Naive B cell (primary cell): ENCODE measurements at regions not wholly inside any gene's neighbourhood (a gene's known extent, or its start where the extent isn't known, plus 50 kb on each side); places are given as distances from the start of the nearest gene placed in this dataset.
"Not testable (repeated sequence)": the region's sequence is repeated elsewhere in the genome, so short reads cannot be mapped to it uniquely, and the experiment has no call there.

Experiments
- ATAC-seq, 2 donors: fragments of 150-1000 bp; cut with Tn5 transposase; 2 replicates each; pipeline ENCODE4 v1.10.0; 2021; ENCODE audit warnings: low read depth in 2 of 2, mild to moderate bottlenecking in 2 of 2, moderate library complexity in 2 of 2
- DNase-seq: peaks from one replicate; pipeline ENCODE4 v3.0.0; 2022
- H3K27ac Mint-ChIP-seq, 6 donors: one replicate each; pipeline ENCODE4 v1.8.0; 2020 to 2022; ENCODE audit warnings: mild to moderate bottlenecking in 6 of 6, mixed read lengths in 6 of 6, moderate library complexity in 5 of 6, inconsistent platforms in 2 of 6
- H3K27me3 Mint-ChIP-seq, 3 donors: one replicate each; pipeline ENCODE4 v1.8.0; 2021 to 2022; ENCODE audit warnings: mixed read lengths in 3 of 3, mild to moderate bottlenecking in 1 of 3
- H3K36me3 Mint-ChIP-seq, 2 donors: one replicate each; pipeline ENCODE4 v1.8.0; 2020 to 2022; ENCODE audit warnings: mixed read lengths in 2 of 2, inconsistent platforms in 1 of 2, mild to moderate bottlenecking in 1 of 2
- H3K4me1 Mint-ChIP-seq, 3 donors: one replicate each; pipeline ENCODE4 v1.8.0; 2020 to 2022; ENCODE audit warnings: mixed read lengths in 3 of 3, inconsistent platforms in 1 of 3, mild to moderate bottlenecking in 1 of 3, moderate library complexity in 1 of 3
- H3K4me3 Mint-ChIP-seq, 8 donors: one replicate each; pipeline ENCODE4 v1.8.0; 2020 to 2022; ENCODE audit warnings: mild to moderate bottlenecking in 8 of 8, mixed read lengths in 8 of 8, moderate library complexity in 8 of 8, inconsistent platforms in 2 of 8
- H3K9me3 Mint-ChIP-seq, 7 donors: one replicate each; pipeline ENCODE4 v1.8.0; 2020 to 2022; ENCODE audit warnings: mixed read lengths in 7 of 7, mild to moderate bottlenecking in 5 of 7, inconsistent platforms in 2 of 7, moderate library complexity in 1 of 7

DNA sequence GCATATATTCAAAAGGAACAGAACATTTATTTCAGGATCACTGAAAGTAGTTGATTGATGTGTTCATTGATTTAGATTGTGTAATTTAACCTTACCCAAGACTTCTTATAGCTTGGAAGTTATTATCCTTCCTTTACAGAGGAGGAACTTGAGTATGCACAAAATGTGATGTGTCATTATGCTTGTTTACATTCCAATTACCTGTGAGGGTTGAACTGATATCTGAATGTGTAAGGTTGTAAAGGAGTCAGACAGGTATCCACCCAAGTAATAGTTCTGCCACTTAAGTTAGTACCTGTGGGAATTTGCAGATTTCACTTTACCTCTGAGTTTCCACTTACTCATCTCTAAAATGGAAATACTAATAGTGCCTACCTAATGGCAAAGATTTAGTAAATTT is 668.2 kb downstream of the DOK5 start:
- Mint-ChIP-seq H3K27me3 (no peaks in the 10 kb centered on the region), H3K36me3 (no peaks in the 10 kb centered on the region), H3K4me1 (no peaks in the 10 kb centered on the region), H3K9me3 (peaks cover 0 to 2% (median 0%) of the 10 kb centered on the region in 7 donors), H3K27ac (no peak overlapping the region), H3K4me3 (no peak overlapping the region)
- ATAC-seq: no peak
- no peak for DNase-seq

DNA sequence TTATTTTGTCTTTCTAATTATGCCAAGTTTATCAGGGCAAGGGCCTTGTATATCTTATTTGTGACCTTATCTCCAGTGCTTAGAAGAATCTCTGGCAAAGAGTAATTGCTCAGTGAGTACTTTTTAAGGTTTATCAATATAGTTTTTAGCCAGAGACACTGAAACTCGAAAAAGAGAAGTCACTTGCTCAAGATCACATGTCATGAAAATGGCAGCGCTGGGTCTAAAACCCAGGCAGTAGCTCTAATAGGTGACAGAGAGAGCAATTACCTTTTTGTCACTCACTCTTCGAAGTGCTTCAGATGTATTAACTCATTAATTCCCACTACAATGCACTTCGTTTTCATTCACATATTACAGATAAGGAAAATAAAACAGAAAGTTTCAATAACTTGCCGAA is 667.5 kb downstream of the DOK5 start:
- ATAC-seq (no peak), DNase-seq (no peak)
- H3K36me3 Mint-ChIP-seq: no peaks in the 10 kb centered on the region

DNA sequence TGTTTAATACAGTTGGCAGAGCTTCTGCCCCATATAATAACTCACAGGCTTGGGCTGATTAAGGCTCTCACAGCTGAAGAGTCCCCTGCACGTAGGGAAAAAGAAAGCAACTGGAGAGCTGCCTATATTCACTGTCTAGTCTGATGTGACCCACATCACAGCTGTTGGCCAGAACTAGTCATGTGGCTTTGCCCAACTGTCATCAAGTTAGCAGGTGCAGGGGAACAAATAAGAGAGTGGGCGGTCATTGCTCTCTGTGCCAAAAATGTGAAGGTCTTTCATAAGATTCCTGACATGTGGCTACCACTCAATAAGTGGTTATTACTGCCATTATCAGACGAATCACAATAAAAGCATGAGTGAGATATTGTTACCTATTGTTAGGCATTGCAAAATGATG is 665.2 kb downstream of the DOK5 start:
- ATAC-seq: no peak
- H3K27me3 Mint-ChIP-seq: no peaks in the 10 kb centered on the region
- H3K4me3 Mint-ChIP-seq: no peak overlapping the region
- H3K4me1 Mint-ChIP-seq: no peaks in the 10 kb centered on the region
- no peak for DNase-seq
- H3K9me3 Mint-ChIP-seq: peaks cover 0 to 2% (median 0%) of the 10 kb centered on the region in 7 donors
- no peak overlapping the region for H3K27ac Mint-ChIP-seq
- no peaks in the 10 kb centered on the region for H3K36me3 Mint-ChIP-seq

More for the DNA sequence above, 667.5 kb downstream of the DOK5 start:
- Mint-ChIP-seq H3K27ac (peak overlapping the region in 1 of 6 donors; percentile 3), H3K27me3 (no peaks in the 10 kb centered on the region), H3K4me1 (no peaks in the 10 kb centered on the region), H3K9me3 (peaks cover 0 to 2% (median 0%) of the 10 kb centered on the region in 7 donors), H3K4me3 (no peak overlapping the region)

DNA sequence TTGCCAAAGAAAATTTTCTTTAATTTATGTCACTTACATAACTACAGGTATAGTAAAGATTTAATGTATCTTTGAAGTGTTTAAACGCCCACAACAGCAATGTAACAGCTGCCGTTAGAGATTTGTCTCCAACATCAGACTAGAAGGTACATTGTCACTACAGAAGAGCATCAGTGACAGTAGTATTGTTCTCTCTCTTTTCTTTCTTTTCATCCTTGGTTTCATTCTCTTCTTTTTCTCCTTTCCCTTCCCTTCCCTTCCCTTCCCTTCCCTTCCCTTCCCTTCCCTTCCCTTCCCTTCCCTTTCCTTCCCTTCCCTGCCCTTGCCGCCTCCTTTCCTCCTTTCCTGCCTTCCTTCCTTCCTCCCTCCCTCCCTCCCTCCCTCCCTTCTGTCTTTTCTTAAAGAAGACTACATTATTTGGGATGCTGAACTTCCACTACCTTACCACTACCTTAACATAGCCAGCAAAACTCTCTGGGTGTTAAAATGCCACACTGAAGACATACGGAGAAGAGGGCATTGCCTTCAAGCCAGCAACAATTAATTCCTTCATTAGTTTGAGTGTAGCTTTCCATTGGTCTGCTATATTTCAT is 663.9 kb downstream of the DOK5 start:
- Mint-ChIP-seq H3K27me3 (no peaks in the 10 kb centered on the region), H3K9me3 (no peaks in the 10 kb centered on the region), H3K36me3 (no peaks in the 10 kb centered on the region), H3K4me3 (no peak overlapping the region), H3K4me1 (no peaks in the 10 kb centered on the region), H3K27ac (no peak overlapping the region)
- ATAC-seq (no peak), DNase-seq (no peak)

DNA sequence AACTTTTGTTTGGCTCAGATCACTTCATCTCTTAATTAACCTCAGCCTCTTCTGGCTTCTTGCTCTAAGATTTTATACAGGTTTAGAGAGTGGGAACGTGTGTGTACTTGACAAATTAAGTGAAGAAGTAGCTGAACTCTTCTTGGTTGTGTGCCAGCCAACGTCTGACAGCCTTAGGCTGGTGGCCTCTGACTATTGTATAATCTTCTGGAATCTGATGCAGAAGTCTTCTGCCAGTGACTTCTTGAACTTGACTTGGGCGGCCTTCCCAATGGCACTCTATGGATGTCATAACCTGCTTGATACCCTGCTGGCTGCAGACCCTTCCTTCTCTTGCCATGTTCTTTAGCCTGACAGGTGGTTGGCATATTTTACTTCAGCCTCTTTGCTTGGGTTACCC is 660.5 kb downstream of the DOK5 start:
- DNase-seq (no peak), ATAC-seq (no peak)
- H3K27me3 Mint-ChIP-seq: no peaks in the 10 kb centered on the region
- H3K4me3 Mint-ChIP-seq: no peak overlapping the region
- no peak overlapping the region for H3K27ac Mint-ChIP-seq
- H3K9me3 Mint-ChIP-seq: peaks cover 0 to 3% (median 0%) of the 10 kb centered on the region in 7 donors
- no peaks in the 10 kb centered on the region for H3K36me3 Mint-ChIP-seq
- H3K4me1 Mint-ChIP-seq: no peaks in the 10 kb centered on the region

DNA sequence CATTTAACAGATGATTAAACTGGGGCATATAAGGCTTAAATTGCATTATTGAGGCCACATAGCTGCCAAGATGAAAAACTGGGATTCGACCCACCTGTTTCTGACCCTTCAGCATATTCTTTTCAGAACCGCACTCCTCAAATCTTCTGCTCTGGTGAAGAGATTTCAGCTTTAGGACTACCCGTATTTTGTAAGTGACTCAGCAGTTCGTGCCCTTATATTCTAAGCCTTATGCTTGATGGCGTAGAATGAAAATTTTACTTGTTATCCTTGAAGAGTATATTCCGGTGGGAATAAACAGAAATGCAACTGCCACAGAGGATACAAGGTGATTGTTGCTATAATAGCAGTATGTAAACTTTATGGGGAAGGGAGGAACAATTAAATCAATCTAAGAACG is 657.1 kb downstream of the DOK5 start:
- peaks cover 0 to 3% (median 0%) of the 10 kb centered on the region in 7 donors for H3K9me3 Mint-ChIP-seq
- H3K36me3 Mint-ChIP-seq: no peaks in the 10 kb centered on the region
- ATAC-seq: no peak

DNA sequence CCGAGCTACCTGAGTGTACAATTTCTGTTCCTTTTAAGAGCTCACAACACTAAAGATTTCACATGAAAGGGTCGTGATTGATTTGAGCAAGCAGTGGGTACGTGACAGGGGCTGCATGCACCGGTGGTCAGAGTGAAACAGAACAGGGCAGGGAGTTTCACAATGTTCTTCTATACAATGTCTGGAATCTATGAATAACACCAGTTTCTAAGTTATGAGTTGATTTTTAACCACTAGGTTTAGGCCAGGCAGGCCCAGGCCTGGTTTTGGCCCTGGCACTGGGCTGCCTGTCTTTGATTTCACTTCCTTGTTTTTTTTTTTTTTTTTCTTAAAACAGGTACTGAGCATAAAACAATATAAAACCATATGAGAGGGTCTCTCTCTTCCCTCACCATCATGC is 642.2 kb downstream of the DOK5 start:
- not testable (repeated sequence) for ATAC-seq, H3K27ac Mint-ChIP-seq, H3K4me1 Mint-ChIP-seq, DNase-seq, H3K27me3 Mint-ChIP-seq, H3K9me3 Mint-ChIP-seq, H3K4me3 Mint-ChIP-seq, H3K36me3 Mint-ChIP-seq

More for the DNA sequence above, 657.1 kb downstream of the DOK5 start:
- no peaks in the 10 kb centered on the region for H3K4me1 Mint-ChIP-seq
- no peak for DNase-seq
- no peaks in the 10 kb centered on the region for H3K27me3 Mint-ChIP-seq
- H3K27ac Mint-ChIP-seq: no peak overlapping the region
- no peak overlapping the region for H3K4me3 Mint-ChIP-seq

DNA sequence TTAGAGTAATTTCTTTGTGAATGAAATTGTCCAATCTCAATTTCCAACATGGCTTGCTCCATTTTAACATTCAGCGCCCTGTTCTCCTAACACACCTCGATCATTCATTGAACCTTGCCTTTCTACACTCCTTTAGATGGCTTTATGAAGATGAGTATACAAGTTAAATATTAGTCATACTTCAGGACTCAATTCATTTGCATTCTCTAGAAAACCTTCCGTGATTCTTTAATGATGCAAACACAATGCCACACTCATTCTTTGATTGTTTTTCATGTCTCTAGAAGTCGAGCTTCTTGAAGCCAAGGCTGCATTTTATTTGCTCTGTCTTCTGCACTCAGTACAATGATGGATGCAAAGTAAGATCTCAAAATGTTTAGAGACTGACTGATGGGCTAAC is 641.2 kb downstream of the DOK5 start:
- Mint-ChIP-seq H3K9me3 (peaks cover 0 to 4% (median 2%) of the 10 kb centered on the region in 7 donors), H3K27me3 (no peaks in the 10 kb centered on the region), H3K4me1 (no peaks in the 10 kb centered on the region), H3K4me3 (no peak overlapping the region), H3K27ac (no peak overlapping the region), H3K36me3 (no peaks in the 10 kb centered on the region)
- DNase-seq: no peak
- no peak for ATAC-seq

DNA sequence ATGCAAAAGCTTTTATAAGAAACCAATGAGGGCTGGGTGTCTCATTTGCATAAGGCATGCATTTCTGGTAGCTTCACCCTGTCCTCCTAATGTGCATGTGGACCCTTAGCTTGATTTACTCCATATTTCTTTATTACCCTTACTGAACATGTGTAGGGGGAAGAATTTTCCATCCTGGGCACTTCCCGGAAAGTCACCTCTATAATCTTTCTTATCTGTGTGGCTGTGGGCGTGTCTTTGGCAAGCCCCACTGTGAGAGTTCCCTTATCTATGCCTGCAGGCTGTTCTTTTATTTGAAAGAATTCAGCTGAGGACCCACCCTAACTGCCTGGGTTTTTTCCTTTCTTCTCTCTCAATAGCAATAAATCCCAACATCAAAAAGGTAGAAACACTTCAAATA is 627.8 kb downstream of the DOK5 start:
- Mint-ChIP-seq H3K4me3 (no peak overlapping the region), H3K4me1 (no peaks in the 10 kb centered on the region), H3K36me3 (no peaks in the 10 kb centered on the region), H3K27ac (peak overlapping the region in 1 of 6 donors; percentile 40), H3K27me3 (no peaks in the 10 kb centered on the region), H3K9me3 (peaks cover under 1 to 16% (median 8%) of the 10 kb centered on the region in 7 donors)
- ATAC-seq: no peak
- DNase-seq: no peak

DNA sequence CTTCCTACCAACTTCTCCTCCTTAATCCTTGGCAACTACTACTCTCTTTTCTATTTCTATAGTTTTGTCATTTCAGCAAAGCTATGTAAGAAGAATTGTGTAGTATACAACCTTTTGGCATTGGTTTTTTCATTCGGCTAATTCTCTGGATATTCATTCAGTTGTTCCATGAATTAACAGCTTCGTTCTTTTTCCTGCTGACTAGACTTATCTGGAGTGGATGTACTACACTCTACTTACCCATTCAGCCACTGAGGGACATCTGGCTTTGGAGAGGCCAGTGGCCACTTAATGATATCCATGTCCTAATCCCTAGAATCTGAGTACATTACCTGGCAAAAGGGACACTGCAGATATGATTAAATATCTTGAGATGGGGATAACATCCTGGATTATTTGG is 623.9 kb downstream of the DOK5 start:
- DNase-seq (no peak), ATAC-seq (no peak)
- Mint-ChIP-seq H3K27me3 (no peaks in the 10 kb centered on the region), H3K4me1 (no peaks in the 10 kb centered on the region), H3K36me3 (no peaks in the 10 kb centered on the region), H3K9me3 (peaks cover 2 to 16% (median 6%) of the 10 kb centered on the region in 7 donors), H3K4me3 (no peak overlapping the region), H3K27ac (no peak overlapping the region)

DNA sequence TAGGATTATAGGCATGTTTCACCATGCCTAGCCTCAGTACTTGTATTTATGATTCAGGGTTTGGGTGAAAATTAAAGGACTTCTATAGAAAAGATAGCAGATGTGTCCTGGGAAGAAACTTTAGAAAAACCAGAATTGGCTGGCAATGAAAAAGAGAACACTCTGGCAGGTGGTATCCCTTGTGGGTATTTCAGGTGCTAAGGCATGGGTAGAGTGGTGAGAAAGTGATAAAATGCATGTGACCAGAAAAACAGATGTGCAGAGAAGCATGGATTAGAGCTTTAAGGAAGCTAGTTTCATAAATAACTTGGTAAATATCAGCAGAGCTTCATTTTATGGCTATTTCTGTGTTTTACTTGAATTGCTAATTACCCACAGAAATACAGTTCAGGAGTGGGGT is 622.2 kb downstream of the DOK5 start:
- Mint-ChIP-seq H3K27ac (no peak overlapping the region), H3K4me3 (no peak overlapping the region), H3K27me3 (no peaks in the 10 kb centered on the region), H3K4me1 (no peaks in the 10 kb centered on the region), H3K9me3 (peaks cover 2 to 18% (median 8%) of the 10 kb centered on the region in 7 donors), H3K36me3 (no peaks in the 10 kb centered on the region)
- no peak for ATAC-seq
- DNase-seq: no peak

DNA sequence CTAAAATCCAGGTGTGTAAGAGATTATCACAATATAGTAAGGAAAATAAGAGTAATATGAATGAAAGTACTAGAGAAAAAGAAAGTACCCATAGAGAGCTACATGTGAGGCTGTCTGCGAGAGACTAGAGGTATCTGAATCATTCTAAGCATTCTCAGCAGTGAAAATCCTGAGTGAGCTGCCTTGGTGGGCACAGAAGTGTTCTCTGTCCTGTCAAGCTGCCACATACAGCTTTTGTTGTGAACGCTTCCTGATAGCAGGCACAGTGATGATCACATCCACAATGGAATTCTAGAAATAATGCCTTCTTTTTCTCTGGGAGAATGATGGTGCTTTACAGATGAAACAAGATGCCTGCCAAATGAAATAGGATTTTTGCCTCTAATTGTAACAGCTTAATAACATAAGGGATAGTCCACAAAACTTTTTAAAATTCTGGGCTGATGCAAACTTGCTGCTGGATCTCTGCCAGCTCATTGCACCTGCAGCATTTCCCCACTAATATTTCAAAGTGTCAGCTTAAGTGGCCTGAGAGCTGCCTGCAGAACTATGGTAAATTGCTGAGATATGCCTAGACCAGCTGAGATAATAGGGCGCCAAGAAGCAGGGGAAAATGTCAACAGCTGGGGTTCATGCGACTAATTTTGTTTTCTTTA is 620.5 kb downstream of the DOK5 start:
- Mint-ChIP-seq H3K36me3 (no peaks in the 10 kb centered on the region), H3K27me3 (no peaks in the 10 kb centered on the region), H3K4me1 (no peaks in the 10 kb centered on the region), H3K9me3 (peaks cover 0 to 12% (median 3%) of the 10 kb centered on the region in 7 donors), H3K27ac (no peak overlapping the region), H3K4me3 (no peak overlapping the region)
- DNase-seq (no peak), ATAC-seq (no peak)

DNA sequence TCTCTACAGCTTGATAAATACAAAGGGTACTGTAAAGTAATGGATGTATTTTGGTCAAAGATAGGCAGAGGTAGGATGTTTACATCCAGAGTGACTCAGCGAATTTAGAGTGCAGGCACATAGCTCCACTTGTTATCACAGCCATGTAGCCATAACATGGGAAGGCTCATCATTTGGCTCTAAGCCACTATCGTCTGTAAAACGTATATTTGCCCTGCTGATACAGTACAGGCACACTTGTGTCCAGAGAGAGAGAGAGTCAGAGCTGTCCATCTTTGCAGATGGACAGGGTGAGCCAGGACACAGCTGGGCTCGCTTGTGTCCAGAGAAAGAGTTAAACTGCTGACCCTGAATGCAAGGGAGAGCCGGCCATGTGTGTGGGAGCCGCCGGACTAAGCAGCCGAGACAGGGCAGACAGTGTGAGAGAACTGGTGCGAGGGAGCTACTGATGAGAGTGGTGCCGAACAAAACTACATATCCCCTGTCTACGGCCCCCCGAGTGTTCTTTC is 619.0 kb downstream of the DOK5 start:
- peaks cover 0 to 12% (median 4%) of the 10 kb centered on the region in 7 donors for H3K9me3 Mint-ChIP-seq
- H3K36me3 Mint-ChIP-seq: no peaks in the 10 kb centered on the region
- ATAC-seq (no peak), DNase-seq (no peak)
- H3K4me1 Mint-ChIP-seq: no peaks in the 10 kb centered on the region
- H3K4me3 Mint-ChIP-seq: no peak overlapping the region
- no peaks in the 10 kb centered on the region for H3K27me3 Mint-ChIP-seq
- H3K27ac Mint-ChIP-seq: no peak overlapping the region

DNA sequence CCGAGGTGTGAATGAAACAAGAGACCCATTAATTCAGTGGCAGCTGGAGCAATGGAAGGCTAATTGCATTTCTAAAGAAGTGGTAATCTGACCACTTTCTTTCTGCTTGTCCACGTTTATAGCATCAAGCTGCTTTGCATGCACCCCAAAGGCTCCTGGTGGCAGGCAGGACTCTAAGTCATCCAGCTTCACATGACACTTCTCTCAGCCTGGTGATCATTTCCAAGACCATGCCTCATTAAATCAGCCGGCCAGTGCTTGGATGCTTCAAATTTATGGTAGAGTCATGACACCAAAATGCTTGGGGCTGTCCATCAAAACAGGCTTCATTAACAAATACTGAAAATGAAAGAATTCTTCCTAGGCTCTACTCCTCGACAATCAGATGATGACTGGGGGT is 614.9 kb downstream of the DOK5 start:
- DNase-seq (no peak), ATAC-seq (no peak)
- Mint-ChIP-seq H3K27me3 (no peaks in the 10 kb centered on the region), H3K36me3 (no peaks in the 10 kb centered on the region), H3K27ac (no peak overlapping the region), H3K9me3 (peaks cover 0 to 12% (median 5%) of the 10 kb centered on the region in 7 donors), H3K4me1 (no peaks in the 10 kb centered on the region), H3K4me3 (no peak overlapping the region)
